Adrenal gland (tissue), 5 donors: ENCODE measurements at regions not wholly inside any gene's neighbourhood (a gene's known extent, or its start where the extent isn't known, plus 50 kb on each side); places are given as distances from the start of the nearest gene placed in this dataset.
"Not testable (repeated sequence)": the region's sequence is repeated elsewhere in the genome, so short reads cannot be mapped to it uniquely, and the experiment has no call there.

Experiments
- CTCF ChIP-seq, 6 experiments: fragments of 450-650 bp in 4 of 6; fragments of 200-600 bp in 2 of 6; sonication (generic) in 1 of 6; IDR thresholded peaks; 1 replicate in 5 of 6; 2 replicates in 1 of 6; pipeline versions ENCODE4 v1.5.1 to v1.8.0; 2016 to 2021; ENCODE audit warnings: antibody characterized with exemption in 6 of 6, mild to moderate bottlenecking in 2 of 6, moderate library complexity in 1 of 6
- POLR2A ChIP-seq, 2 donors: fragments of 450-650 bp; IDR thresholded peaks; one replicate each; pipeline ENCODE4 v1.6.1; 2017; ENCODE audit warnings: antibody characterized with exemption in 2 of 2, mild to moderate bottlenecking in 2 of 2, moderate library complexity in 1 of 2
- donor health status: DM: no; HTN: no; CAD: no.

- TF ChIP-seq CTCF, POLR2A (IDR thresholded peaks at IDR 0.05): not testable (repeated sequence)
These were observed 1503.1 kb downstream of the FOXD4L5 start for GRCh38 chr9:63781817-63782439.
